Stimulated activated CD4-positive, alpha-beta T cell treated with anti-CD3 and anti-CD28 coated beads, Interleukin-4, amount 100 ng/mL, for 1 hour (primary cell): ENCODE measurements at regions not wholly inside any gene's neighbourhood (a gene's known extent, or its start where the extent isn't known, plus 50 kb on each side); places are given as distances from the start of the nearest gene placed in this dataset.
"Not testable (repeated sequence)": the region's sequence is repeated elsewhere in the genome, so short reads cannot be mapped to it uniquely, and the experiment has no call there.

ENCODE experiments used
- DNase-seq: peaks from one replicate; pipeline ENCODE4 v3.0.0-alpha.2; 2020

DNA sequence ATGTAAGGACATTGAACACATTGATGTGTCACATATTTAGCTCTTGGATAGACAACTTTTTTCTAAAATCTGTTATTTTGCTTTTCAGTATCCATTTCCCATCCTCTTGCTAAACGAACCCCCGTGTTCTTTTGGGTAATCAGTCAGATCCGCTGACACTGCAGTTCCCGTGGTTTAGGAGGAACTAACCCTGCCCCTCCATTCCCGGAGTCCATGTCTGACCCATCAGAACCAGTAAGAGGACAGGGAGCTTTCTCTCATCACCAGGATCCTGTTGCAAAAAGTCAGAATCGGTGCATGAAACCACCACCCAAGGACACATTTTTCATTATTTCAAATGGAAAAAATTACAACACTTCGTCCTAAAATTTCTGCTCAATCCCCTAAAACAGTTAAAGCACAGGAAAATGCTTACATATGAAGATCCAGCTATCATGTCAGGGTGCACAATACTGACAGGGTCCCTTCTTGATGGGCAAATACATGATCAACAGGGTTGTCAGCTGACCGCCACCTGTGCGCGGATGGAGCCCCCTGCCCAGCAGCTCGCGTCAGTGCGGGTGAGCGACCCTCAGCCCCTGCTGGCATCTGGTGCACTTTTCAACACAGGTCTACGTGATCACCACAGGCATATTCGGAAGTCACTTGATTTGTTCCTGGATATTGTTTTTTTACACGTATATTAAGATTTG is 276.8 kb downstream of the ADGRD1 start:
- DNase-seq: no peak

DNA sequence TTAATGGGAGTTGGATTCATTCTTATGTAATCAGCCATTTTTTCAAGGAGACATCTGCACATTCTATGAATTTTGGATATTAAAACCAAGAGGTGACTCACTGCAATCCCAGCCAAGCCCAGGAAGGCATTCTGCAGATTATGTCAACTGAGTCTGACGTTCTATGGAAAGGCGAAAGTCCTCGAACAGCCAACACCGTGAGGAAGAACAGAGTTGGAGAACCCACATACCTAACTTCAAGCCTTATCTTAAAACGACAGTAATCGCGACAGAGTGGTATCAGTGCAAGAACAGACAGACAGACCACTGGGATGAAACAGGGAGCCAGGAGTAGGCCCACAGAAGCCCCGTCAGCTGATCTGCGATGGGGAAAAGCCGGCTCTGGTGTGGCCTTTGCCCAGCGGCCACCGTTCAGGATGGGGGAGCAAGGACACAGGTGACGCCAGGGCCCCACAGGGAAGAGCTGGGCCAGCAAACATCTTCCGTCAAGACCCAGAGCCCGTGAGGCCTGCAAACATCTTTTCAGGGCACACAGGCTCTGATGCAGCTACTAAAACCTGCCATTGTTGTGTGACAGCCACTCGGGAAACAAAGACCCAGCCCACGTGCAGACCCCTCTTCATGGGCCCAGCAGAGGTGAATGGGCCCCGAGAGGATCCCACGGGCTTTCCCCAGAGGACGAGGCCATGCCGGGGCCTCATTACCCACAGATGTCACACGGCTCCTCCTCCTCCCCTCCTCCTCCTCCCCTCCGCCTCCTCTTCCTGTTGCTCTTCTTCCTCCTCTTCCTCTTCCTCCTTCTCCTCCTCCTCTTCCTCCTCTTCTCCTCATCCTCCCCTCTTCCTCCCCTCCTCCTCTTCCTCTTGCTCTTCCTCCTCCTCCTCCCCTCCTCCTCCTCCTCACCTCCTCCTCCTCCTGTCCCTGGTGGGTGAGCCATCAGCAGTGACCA is 277.6 kb downstream of the ADGRD1 start:
- no peak for DNase-seq

DNA sequence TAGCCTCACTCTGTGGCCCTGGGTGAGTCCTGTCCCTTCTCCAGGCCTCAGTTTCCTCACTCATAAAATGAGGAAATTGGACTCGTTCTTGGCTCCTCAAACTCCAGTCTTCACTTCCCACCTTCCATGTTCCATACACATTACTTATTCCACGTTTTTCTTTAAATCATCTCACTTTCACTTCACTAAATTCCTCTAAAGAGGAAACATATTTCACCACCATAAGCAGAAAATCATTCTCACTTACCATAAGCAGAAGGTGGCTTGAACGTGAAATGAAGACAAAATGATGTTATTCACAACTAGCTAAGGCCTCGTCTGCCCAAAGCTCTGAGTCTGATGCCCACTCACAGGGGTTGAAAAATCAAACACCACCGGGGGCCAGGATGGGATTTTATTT is 278.3 kb downstream of the ADGRD1 start:
- DNase-seq: no peak

DNA sequence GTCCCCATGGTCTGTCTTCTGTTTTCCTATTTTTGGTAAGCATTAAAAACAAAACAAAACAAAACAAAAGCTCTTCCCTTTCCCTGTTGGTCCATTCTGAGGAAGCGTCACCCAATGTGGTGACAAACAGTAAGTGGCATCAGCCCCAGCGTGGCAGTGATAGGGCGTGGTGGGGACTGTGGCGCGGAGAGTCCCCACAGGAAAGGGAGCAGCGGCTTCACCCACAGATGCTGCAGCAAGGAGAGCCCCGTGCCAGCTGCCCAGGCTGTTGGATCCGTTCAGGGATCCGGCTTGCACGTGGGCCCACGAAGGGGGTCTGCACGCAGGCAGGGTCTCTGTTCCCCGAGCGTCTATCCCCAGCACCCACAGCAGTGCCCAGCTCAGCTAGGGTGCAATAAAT is 279.2 kb downstream of the ADGRD1 start:
- not testable (repeated sequence) for DNase-seq

DNA sequence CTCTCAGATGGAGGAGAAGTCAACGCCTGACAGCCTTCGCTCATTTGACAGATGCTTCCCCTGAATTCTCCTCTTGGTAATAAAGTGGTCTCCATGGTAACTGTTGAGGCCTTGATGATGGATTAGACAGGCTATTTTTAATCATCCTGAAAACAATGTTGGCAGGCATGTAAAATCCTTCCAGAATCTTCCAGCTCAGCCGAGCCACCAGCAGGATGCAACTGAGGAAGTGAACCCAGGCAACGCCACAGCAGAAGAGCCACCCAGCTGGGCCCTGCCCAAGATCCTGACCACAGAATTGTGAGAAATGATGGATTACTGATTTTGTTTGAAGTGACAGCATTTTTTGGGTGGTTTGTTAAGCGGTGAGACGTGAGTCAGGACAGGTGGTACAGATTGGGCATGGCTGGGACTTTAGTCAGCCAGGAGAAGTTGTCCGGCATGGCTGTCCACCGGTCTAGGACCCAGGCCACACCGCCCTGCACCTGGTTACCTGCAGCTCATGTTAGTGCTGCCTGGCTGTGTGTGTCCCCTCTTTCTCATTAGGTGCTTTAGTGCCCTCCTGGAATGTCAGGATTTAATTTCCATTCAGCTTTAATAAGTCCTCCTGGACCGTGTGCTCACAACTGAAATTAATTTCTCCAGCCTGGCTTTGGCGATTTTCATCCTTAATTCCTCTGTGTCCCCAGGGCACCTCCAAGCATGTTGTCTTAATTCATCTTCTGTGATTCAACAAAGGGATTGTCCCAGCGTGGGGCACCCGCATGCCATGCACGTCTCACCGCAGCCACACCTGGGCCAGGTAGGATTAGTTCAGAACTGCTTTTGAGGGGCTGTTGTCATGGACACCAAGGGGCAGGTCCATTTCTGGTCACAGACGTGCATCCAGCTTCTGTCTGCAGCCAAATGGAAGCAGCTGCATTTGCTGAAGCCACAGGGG is 280.4 kb downstream of the ADGRD1 start:
- DNase-seq: not testable (repeated sequence)

DNA sequence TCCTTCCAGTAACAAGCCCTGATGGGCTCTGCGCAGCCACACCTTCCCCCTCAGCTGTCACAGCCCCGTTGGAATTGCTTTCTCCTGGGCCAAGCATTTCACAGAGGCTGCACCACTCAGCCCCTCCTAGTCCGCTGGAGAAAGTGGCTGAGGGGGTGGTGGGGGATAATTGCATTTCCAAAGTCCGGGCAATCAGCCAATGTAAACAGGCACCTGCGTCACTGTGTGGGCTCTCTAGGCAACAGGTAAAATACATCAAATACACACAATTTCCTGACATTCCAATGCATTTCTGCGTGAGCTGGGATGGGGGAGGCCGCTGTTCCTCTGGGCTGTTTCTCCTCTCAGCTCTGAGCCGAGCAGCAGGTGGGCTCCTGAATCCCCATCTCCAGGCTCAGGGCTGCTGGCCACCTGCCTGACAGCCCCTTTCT is 281.1 kb downstream of the ADGRD1 start:
- not testable (repeated sequence) for DNase-seq

DNA sequence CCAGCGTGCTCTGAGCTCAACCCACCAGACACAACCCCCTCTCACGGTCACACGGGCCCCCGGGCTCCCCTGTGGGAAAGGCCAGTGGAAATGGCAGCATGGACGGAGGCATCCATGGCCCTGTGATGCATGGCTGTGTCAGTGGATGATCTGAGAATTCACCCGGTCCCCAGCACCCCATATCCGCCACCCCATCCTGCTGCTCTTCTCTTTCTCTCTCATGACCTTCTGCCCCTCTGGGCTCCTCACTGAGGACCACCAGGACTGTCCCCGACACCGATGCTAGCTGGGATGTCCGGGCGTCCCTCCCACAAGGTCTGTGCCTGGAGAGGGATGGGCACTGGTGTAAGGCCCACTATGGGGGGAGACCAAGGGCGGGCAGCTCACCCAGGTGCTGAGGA is 282.2 kb downstream of the ADGRD1 start:
- no peak for DNase-seq

DNA sequence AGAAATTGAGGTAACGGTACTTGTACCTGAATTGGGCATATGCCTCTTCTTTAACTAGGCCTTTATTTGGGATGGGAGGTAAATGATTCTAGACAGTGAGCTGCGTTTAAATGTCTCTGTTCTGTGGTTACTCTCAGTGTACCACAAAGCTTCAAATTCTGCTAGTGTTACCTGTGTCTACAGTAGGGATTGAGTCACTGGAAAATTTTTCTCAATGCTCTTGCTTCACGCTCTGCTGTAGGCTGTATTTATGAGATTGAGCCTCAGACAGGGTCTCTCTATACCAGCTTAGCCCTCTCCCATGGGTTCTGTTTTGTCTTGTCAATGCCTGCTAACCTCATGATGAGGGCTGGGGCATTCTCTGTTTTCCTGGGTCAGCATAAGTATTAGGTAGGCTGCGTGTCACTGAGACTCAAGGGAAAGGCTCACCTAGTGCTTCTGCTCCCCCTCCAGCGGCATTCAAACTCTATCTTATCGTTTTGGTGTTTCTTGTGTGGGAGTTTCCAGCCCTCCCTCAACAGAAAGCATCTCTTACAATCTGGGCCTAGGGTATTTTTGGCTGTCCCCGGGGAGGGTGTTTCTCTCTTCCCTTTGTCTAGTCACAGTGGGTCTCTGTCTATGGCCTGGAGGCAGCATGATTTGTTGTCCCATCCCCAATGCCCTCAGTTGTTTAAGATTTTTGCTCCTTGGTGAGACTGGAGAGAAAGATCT is 285.8 kb downstream of the ADGRD1 start:
- DNase-seq: no peak

DNA sequence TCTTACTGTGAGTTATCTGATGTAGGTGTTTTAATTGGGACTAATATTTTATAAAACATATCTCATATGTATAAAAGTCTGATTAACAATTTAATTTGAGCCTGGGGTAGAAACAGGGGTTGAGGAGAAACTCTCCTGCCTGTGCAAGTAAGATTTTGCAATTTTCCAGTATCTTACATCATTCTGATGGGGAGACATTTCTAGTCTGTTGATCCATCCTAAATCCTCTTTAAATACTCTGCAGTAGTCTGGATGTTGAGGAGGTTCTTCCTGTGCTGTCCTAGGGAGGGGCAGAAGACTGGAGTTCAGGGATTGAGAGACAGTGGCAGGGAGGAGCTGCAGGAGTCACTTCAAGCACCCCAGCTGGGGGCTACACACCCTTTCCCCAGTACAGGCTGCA is 287.8 kb downstream of the ADGRD1 start:
- no peak for DNase-seq

DNA sequence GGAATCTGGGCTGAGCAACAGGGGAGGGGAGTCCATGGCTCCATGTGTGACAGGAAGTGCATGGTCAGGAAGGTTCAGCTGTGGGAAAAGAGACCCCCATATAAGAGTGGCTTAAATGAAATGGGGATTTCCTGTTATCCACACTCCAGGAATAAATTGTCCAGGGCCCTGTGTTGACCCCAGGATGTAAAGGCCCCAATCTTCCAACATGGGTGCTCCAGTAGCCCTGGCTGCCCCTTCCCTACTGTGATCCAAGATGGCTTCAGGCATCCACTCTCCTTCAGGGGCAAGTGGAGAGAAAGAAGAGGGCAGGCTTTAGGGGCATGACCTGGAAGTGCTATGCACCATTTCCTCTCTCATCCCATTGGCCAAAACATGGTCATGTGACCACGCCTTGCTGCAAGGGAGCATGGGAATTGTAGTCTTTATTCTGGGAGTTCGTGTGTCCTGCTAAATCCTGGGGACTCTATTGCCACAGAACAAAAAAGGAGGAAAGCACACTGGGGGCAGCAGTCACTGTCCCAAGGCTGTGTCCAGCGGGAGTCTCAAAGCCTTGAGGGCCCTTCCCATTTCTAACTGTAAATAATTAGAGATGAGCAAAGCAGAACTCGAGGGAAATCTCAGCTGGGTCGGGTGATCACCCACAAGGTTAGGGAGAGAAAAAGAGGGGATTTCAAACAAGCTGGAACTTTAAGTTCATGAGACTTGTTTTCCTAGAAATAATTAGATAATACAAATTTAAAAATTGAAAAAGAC is 289.2 kb downstream of the ADGRD1 start:
- no peak for DNase-seq

DNA sequence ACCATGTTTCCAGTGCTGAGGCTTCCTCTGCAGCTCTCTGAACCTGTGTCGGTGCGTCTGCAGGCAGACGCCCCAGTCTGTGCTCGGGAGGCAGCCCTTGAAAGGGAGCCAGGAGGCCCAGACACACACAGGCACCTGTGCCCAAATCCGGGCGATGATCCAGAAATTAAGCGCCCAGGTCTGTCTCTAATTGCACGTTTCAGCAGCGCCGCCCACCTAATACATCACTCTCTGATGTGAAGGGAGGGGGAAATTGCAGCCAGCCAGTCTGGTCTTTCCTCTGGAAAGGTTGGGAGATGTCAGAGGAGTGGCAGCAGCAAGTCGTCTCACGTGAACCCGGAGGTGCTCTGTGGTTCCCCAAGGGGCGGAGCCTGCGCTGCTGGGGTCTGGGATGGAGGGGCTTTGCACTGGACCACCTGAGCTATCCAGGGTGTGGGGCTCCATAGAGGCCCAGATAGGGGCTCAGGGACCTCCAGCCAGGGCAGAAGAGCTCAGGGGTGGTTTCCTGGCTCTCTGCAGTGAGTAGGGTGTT is 290.5 kb downstream of the ADGRD1 start:
- DNase-seq: not testable (repeated sequence)

DNA sequence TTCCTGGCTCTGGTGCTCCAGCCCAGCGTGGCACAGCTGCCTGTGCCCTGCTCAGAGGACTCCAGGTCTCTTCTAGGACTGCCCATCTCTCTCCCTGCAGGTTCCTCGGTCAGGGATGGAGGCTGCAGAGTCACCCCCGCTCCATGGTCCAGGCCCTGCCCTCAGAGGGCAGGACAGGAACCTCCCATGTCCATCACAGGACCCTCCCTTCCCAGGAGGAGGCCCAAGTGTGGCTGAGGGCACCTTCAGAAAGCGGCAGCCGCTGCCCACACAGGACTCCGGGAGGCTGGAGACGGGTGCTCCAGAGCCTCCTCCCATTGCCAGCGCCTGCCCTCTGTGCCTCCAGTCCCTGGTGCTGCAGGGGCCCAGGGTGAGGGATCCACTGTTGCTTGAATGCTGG is 291.5 kb downstream of the ADGRD1 start:
- not testable (repeated sequence) for DNase-seq

DNA sequence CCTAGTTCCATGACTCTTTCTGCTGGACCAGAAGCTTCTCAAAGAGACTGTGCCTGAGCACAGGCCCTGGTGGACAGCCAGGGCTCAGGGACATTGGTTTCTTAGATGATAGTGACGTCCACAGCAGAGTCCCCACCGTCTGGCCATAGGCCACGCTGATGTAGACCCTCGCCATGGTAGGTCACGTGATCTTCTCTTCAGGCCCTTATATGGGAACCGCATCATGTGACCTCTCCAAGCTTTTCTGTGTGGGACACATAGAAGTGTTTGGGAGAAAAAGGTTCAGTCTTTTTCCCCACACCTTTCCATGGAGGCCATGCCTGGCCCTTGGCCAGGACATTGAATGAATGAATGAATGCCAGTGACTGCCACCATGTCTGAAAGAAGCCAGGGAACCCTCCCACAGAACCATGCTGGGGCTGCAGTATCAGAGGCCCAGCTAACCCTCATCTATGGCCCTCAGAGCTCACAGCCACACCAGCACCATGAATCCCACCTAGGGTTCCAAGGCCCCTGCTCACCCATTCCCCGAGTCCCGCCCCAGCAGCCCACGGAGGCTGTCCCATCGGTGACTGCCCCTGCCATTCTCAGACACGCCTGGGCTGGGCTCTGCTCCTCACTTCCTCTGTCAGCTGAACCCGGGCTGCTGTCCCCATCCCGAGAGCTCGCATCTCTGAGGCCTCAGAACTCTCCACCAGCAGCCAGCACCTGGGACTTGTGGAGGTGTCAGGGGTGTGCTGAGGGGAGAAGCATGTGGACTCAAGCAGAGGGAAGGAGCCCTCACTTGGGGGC is 292.1 kb downstream of the ADGRD1 start:
- no peak for DNase-seq

DNA sequence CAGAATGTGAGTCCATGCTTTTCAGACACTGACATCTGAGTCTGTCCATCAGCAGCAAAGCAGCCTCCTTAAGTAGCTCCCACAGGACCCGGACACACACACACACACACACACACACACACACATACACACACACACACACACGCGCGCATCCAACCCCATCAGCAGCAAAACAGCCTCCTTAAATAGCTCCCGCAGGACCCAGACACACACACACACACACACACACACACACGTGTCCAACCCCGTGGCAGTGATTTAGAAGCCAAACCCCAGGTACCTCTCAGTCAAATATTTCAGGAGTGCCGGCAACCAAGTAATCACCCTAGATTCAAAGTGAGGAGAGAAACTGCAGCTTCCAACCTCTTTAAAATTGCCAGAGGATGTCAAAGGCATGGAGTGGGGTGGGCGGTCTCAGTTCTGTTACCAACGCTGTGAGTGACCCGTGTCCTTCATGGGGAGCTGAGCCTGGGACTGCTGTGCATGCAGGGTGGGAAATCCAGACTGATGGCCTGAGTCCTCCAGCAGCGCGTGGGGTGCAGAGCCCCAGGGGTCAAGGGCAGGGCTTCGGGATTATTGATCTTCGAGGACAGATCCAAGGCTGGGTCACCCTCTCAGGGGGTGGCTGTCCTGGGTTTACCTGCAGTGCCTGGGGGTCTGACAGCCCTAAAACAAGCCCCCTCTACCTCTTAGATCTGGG is 293.5 kb downstream of the ADGRD1 start:
- not testable (repeated sequence) for DNase-seq

DNA sequence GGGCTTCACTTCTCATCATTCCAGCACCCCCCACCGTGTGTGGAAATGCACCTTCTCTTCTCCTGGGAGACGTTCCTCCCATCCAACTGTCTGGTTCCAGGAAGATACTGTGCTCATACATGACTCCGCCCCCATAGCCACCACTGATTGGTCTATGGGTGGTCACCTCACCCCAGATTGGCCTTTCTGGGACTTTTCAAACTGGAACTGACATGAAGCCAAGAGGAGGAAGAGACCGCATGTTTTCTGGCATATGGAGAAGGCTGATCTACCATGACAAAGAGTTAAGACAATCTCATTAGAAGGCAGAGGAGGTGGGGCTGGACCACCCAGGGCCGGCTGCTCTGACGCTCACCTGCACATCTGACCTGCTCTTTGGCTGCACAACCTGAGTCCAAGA is 294.2 kb downstream of the ADGRD1 start:
- DNase-seq: not testable (repeated sequence)

DNA sequence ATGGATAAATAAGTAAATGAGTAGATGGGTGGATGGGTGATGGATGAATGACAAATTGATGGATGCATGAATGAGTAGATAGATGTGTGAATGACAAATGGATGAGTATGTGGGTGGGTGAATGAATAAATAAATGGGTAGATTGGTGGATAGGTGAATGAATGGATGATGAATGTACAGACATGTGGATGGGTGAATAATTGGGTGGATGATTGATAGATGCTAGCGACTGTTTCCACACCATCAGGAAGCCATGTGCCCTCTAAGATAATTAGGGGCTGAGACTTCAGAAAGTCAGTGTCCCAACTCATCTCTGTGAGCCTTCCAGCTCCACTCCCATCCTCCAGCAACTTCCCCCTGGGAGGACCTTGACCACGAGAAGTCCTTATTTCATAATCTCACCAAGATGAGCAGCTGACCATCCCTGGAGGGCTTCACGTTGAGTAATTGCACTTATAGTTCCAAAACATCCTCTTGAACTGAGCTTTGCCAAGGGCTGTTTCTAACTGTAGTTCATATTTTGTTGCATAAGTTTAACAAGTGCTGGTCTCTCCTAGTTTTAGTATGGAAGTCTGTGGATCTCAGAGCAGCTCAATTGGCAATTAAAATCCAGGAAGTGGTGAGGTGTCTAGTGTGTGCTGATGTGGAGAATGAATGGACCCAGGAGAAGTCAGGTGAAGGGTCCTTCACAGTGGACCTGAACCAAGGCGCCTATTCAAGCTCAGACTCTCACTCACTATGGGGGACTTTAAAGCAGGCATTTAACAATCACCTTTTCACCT is 295.7 kb downstream of the ADGRD1 start:
- no peak for DNase-seq

DNA sequence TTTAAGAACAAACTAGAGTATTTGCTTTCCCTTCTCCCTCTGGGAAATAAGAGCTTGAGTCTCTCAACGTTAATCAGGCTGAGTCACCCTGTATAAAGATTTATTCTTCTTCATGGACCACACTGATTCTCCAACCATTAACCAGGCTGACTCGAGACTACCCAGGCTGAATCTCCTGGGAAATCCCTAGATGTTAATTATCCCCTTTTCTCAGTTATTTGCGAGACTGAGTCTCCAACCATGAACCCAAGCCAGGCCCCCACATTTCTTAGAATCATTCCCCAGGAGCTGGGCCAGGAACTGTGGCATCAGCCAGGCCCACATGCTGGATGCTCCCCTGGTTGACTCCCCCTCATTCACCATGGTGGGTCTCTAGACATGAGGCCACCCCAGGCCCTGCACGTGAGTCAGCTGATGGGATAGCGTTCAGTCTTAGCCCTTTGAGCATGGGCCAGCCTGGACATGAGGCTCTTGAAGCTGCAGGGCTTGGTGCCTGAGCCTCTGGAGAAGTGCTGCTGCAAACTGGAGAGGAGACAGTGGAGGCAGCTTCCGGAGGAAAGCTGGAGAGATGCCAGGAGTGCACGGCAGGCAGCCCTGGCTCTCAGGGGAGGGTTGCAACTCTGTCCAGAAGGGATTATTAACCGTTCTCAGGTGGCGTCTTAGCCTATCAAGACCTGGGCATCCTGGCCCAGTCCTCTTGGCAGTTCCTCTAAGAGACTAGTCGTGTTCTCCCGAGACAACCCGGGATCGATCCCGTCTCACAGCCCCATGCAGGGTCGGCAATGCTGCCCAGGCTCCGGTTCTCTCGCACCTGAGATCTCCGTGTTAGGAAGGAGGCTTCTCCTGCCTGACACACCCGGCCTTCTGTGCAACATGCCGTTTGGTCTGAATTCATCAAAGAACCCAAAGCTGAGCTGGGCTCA is 296.6 kb downstream of the ADGRD1 start:
- DNase-seq: no peak

DNA sequence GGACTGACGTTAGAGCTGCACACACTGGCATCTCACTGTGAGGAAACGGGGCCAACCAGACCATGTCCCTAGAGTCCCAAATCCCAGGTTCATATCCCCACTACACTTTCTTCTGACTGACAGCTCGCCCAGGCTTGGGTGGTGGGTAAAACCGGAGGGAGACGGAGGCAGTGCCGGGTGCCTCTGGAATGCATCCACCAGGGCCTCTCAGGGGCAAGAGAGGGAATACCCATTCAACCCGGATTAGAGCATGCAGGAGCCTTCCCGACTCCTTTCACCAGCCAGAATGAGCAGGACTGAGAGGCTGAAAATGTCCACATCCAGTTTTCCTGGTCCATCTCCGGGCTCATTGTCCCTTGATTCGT is 297.2 kb downstream of the ADGRD1 start:
- no peak for DNase-seq
